ENCODE measurements at regions not wholly inside any gene's neighbourhood (a gene's known extent, or its start where the extent isn't known, plus 50 kb on each side); places are given as distances from the start of the nearest gene placed in this dataset.

DNA sequence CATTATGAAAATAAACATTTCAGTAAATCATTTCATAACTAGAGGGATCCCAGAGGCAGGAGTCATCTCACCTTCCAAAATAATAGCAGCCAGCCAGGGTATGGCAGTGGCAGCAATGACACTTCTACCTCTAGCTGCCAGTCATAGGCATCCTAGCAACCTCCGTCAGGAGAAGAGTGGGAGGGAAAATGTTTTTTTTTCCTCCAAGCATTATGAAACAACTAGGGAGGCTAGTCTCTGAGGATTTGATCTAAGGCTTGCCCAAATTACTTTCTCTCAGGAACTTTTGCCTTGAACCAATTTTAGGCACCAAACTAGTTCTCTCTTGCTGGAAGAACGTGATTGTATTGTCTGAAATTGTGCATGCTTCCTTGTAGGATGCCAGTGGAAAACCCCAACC is 208.7 kb upstream of the PREP start:
- no peak overlapping the region for H3K4me2 ChIP-seq (ENCODE audit: insufficient read depth, low read length)
- no TSS peak for BruUV-seq (replicated peaks)
- POLR2A ChIA-PET, result no interaction called here
- H3K9me1 ChIP-seq (replicated peaks; ENCODE audit: control insufficient read depth, extremely low read depth, insufficient read depth, low read length), result no peaks in the 10 kb centered on the region
- no peaks in the 10 kb centered on the region for H3K9me3 ChIP-seq (replicated peaks; ENCODE audit: control insufficient read depth, insufficient read depth, low read length)
- H3K27me3 ChIP-seq (ENCODE audit: control insufficient read depth in 2 of 2, insufficient read depth in 2 of 2, low read length in 2 of 2), result no peaks in the 10 kb centered on the region
- no peak overlapping the region for H2AFZ ChIP-seq (ENCODE audit: low read depth, low read length)
- TF ChIP-seq POLR2A (IDR thresholded peaks at IDR 0.05; ENCODE audit: low read depth, low read length) (no peak), EZH2 (IDR thresholded peaks at IDR 0.05; ENCODE audit: borderline replicate concordance, low read depth, low read length, severe bottlenecking) (no peak), FOS (IDR thresholded peaks at IDR 0.05; ENCODE audit: borderline replicate concordance, insufficient read depth, low read length) (no peak), MYC (IDR thresholded peaks at IDR 0.05; ENCODE audit: low read depth, low read length) (no peak), JUN (IDR thresholded peaks at IDR 0.05; ENCODE audit: borderline replicate concordance, insufficient read depth, insufficient read length, low read depth) (no peak), POLR2AphosphoS5 (IDR thresholded peaks at IDR 0.05; ENCODE audit: insufficient read depth, low read depth, low read length) (no peak), GATA2 (IDR thresholded peaks at IDR 0.05; ENCODE audit: insufficient read depth, insufficient read length, low read depth, low read length) (no peak)
- TF ChIP-seq, protein P1, sequence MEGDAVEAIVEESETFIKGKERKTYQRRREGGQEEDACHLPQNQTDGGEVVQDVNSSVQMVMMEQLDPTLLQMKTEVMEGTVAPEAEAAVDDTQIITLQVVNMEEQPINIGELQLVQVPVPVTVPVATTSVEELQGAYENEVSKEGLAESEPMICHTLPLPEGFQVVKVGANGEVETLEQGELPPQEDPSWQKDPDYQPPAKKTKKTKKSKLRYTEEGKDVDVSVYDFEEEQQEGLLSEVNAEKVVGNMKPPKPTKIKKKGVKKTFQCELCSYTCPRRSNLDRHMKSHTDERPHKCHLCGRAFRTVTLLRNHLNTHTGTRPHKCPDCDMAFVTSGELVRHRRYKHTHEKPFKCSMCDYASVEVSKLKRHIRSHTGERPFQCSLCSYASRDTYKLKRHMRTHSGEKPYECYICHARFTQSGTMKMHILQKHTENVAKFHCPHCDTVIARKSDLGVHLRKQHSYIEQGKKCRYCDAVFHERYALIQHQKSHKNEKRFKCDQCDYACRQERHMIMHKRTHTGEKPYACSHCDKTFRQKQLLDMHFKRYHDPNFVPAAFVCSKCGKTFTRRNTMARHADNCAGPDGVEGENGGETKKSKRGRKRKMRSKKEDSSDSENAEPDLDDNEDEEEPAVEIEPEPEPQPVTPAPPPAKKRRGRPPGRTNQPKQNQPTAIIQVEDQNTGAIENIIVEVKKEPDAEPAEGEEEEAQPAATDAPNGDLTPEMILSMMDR (IDR thresholded peaks at IDR 0.05; ENCODE audit: extremely low read depth in 1 of 2, insufficient read depth in 1 of 2, low read depth in 1 of 2, low read length in 2 of 2), result no peak
- TF ChIP-seq, protein P2, sequence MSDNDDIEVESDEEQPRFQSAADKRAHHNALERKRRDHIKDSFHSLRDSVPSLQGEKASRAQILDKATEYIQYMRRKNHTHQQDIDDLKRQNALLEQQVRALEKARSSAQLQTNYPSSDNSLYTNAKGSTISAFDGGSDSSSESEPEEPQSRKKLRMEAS (IDR thresholded peaks at IDR 0.05; ENCODE audit: insufficient read depth, insufficient read length), result no peak
- H3K36me3 ChIP-seq (ENCODE audit: control insufficient read depth in 2 of 2, extremely low read depth in 1 of 2, insufficient read depth in 2 of 2, low read length in 2 of 2), result no peaks in the 10 kb centered on the region
- no peaks in the 10 kb centered on the region for H3K79me2 ChIP-seq (ENCODE audit: control insufficient read depth, insufficient read depth, low read length)
- no peaks in the 10 kb centered on the region for H3K4me1 ChIP-seq (ENCODE audit: control insufficient read depth, extremely low read depth, insufficient read depth, low read length)
- CTCF ChIA-PET, result no interaction called here
- no peaks in the 10 kb centered on the region for H4K20me1 ChIP-seq (replicated peaks; ENCODE audit: control insufficient read depth, extremely low read depth, insufficient read depth, low read length)
- H3K27ac ChIP-seq (ENCODE audit: insufficient read depth, low read depth, low read length), result no peak overlapping the region
- DNase-seq (ENCODE audit: low read depth, low spot score), result no peak
- no peak overlapping the region for H3K9ac ChIP-seq (replicated peaks; ENCODE audit: extremely low read depth, insufficient read depth, low read length)
- FAIRE-seq, result no peak
- dilution Hi-C loops (cut with MboI; ENCODE audit: extremely low pct_ligation_motif_present, low sequenced_read_pairs) (no loop called here), intact Hi-C loops (cut with micrococcal nuclease) (no loop called here)
- H3K4me3 ChIP-seq (replicated peaks in 1 of 3; ENCODE audit: insufficient read depth in 1 of 3, low read depth in 1 of 3, low read length in 3 of 3), result no peak overlapping the region
